Mammary epithelial cell (primary cell): ENCODE measurements at regions not wholly inside any gene's neighbourhood (a gene's known extent, or its start where the extent isn't known, plus 50 kb on each side); places are given as distances from the start of the nearest gene placed in this dataset.

Experiments
- CTCF ChIP-seq, 2 donors: IDR thresholded peaks in 1 of 2; conservative IDR thresholded peaks in 1 of 2; 2 replicates each; pipeline ENCODE4 v1.5.1; 2011 to 2012; ENCODE audit warnings: inconsistent platforms in 2 of 2, low read length in 2 of 2, mild to moderate bottlenecking in 2 of 2, control low read depth in 1 of 2, low read depth in 1 of 2; ENCODE audit not compliant: insufficient read depth in 1 of 2; ENCODE audit errors: extremely low read depth in 1 of 2
- EZH2 ChIP-seq: IDR thresholded peaks from 2 replicates; pipeline ENCODE4 v1.6.1; 2012; ENCODE audit warnings: low read length, inconsistent platforms, borderline replicate concordance

DNA sequence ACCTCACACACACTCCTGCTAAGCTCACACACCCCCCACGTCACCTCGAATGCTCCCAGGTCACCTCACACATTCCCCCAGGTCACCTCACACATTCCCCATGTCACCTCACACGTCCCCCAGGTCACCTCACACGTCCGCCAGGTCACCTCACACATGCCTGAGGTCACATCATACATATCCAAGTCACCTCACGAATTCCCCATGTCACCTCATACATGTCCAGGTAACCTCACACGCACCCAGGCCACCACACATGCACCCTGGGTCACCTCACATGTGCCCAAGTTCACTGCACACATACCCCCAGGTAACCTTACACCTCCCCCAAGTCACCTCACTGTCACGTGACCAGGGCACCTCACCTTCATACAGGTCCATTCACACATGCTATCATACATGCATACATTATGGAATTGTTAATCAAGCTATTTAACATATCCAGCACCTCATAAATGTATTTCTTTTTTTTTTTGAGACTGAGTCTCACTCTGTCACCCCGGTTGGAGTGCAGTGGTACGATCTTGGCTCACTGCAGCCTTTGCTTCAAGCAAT lies 640.3 kb downstream of the TMEM121 start:
- TF ChIP-seq CTCF (conservative IDR thresholded peaks at IDR 0.05 in 1 of 2, IDR thresholded peaks at IDR 0.05 in 1 of 2; ENCODE audit: extremely low read depth in 1 of 2, insufficient read depth in 1 of 2, low read depth in 1 of 2, low read length in 2 of 2), result no peak
- TF ChIP-seq EZH2, result no peak
